DND-41 (cell line): ENCODE measurements at regions not wholly inside any gene's neighbourhood (a gene's known extent, or its start where the extent isn't known, plus 50 kb on each side); places are given as distances from the start of the nearest gene placed in this dataset.

Source experiments
- CTCF ChIP-seq: IDR thresholded peaks from 2 replicates; pipeline ENCODE4 v1.5.1; 2012; ENCODE audit warnings: borderline replicate concordance, low read length, moderate library complexity, mild to moderate bottlenecking; ENCODE audit not compliant: poor library complexity, severe bottlenecking; ENCODE audit errors: extremely low read depth
- EZH2 ChIP-seq: IDR thresholded peaks from 3 replicates; pipeline ENCODE4 v1.6.1; 2012; ENCODE audit warnings: borderline replicate concordance, low read depth, mild to moderate bottlenecking, moderate library complexity, low read length, inconsistent platforms; ENCODE audit not compliant: severe bottlenecking

- TF ChIP-seq CTCF (no peak), EZH2 (no peak)
These were observed 1245.7 kb downstream of the SI start for GRCh38 chr3:163832547-163832946.
